CD14-positive monocyte (primary cell): ENCODE measurements at regions not wholly inside any gene's neighbourhood (a gene's known extent, or its start where the extent isn't known, plus 50 kb on each side); places are given as distances from the start of the nearest gene placed in this dataset.
"Not testable (repeated sequence)": the region's sequence is repeated elsewhere in the genome, so short reads cannot be mapped to it uniquely, and the experiment has no call there.

Source experiments
- DNase-seq, 3 donors: peaks; one replicate each; pipeline ENCODE4 v3.0.0-alpha.2; 2011 to 2022
- H2AFZ ChIP-seq: 2 replicates; pipeline ENCODE4 v1.6.0; 2012; ENCODE audit warnings: mild to moderate bottlenecking, low read depth, low read length, inconsistent platforms; ENCODE audit not compliant: insufficient read depth, poor library complexity, severe bottlenecking
- H3K27ac ChIP-seq, 2 donors: 1 replicate in 1 of 2; 2 replicates in 1 of 2; pipeline ENCODE4 v1.5.1; 2012 to 2013; ENCODE audit warnings: low read length in 2 of 2, control low read depth in 1 of 2, inconsistent platforms in 1 of 2, low read depth in 1 of 2, mild to moderate bottlenecking in 1 of 2
- H3K27me3 ChIP-seq, 2 donors: one replicate each; pipeline versions ENCODE4 v1.6.0 to v1.6.1; 2011 to 2013; ENCODE audit warnings: low read length in 2 of 2; ENCODE audit not compliant: control insufficient read depth in 2 of 2, insufficient read depth in 2 of 2
- H3K36me3 ChIP-seq, 2 donors: replicated peaks in 1 of 2; 1 replicate in 1 of 2; 2 replicates in 1 of 2; pipeline versions ENCODE4 v1.5.1 to v1.6.1; 2012 to 2013; ENCODE audit warnings: low read length in 2 of 2, control low read depth in 1 of 2, inconsistent platforms in 1 of 2, mild to moderate bottlenecking in 1 of 2; ENCODE audit not compliant: insufficient read depth in 2 of 2, control insufficient read depth in 1 of 2
- H3K4me1 ChIP-seq, 2 donors: 1 replicate in 1 of 2; 2 replicates in 1 of 2; pipeline versions ENCODE4 v1.5.1 to v1.6.1; 2012 to 2013; ENCODE audit warnings: low read length in 2 of 2, control low read depth in 1 of 2, inconsistent platforms in 1 of 2, mild to moderate bottlenecking in 1 of 2, moderate library complexity in 1 of 2; ENCODE audit not compliant: insufficient read depth in 2 of 2, control insufficient read depth in 1 of 2
- H3K4me2 ChIP-seq: replicated peaks from 2 replicates; pipeline ENCODE3; 2012; ENCODE audit warnings: low read length, moderate library complexity, mild to moderate bottlenecking; ENCODE audit not compliant: poor library complexity, severe bottlenecking; ENCODE audit errors: extremely low read depth
- H3K4me3 ChIP-seq, 3 experiments: fragments of 200-600 bp in 1 of 3; sonication (generic) in 1 of 3; replicated peaks in 1 of 3; 1 replicate in 2 of 3; 2 replicates in 1 of 3; pipeline ENCODE4 v1.5.1; 2011 to 2013; ENCODE audit warnings: low read length in 3 of 3, mild to moderate bottlenecking in 3 of 3, control low read depth in 2 of 3, low read depth in 2 of 3, inconsistent platforms in 1 of 3, moderate library complexity in 1 of 3
- H3K79me2 ChIP-seq: 2 replicates; pipeline ENCODE4 v1.6.0; 2012; ENCODE audit warnings: mild to moderate bottlenecking, control low read depth, inconsistent platforms, low read length, moderate library complexity; ENCODE audit not compliant: insufficient read depth
- H3K9ac ChIP-seq: 2 replicates; pipeline ENCODE4 v1.6.0; 2017; ENCODE audit warnings: low read length, mild to moderate bottlenecking; ENCODE audit not compliant: insufficient read depth, poor library complexity, severe bottlenecking
- H3K9me3 ChIP-seq, 2 donors: replicated peaks in 1 of 2; 1 replicate in 1 of 2; 2 replicates in 1 of 2; pipeline versions ENCODE4 v1.5.1 to v1.6.1; 2012 to 2013; ENCODE audit warnings: low read length in 2 of 2, control low read depth in 1 of 2; ENCODE audit not compliant: control insufficient read depth in 1 of 2, insufficient read depth in 1 of 2
- H4K20me1 ChIP-seq: 2 replicates; pipeline ENCODE4 v1.6.0; 2012; ENCODE audit warnings: mild to moderate bottlenecking, low read length, control low read depth, moderate library complexity; ENCODE audit not compliant: insufficient read depth
- H3K27ac Mint-ChIP-seq, 7 donors: one replicate each; pipeline ENCODE4 v1.8.0; 2020; ENCODE audit warnings: mild to moderate bottlenecking in 7 of 7, mixed read lengths in 7 of 7, moderate library complexity in 6 of 7, inconsistent platforms in 2 of 7
- H3K27me3 Mint-ChIP-seq, 3 donors: one replicate each; pipeline ENCODE4 v1.8.0; 2021 to 2022; ENCODE audit warnings: low read depth in 3 of 3, mild to moderate bottlenecking in 3 of 3, mixed read lengths in 3 of 3, moderate library complexity in 3 of 3, inconsistent platforms in 1 of 3
- H3K36me3 Mint-ChIP-seq, 2 donors: one replicate each; pipeline ENCODE4 v1.8.0; 2020; ENCODE audit warnings: mixed read lengths in 2 of 2, inconsistent platforms in 1 of 2, mild to moderate bottlenecking in 1 of 2
- H3K4me1 Mint-ChIP-seq: one replicate; pipeline ENCODE4 v1.8.0; 2020; ENCODE audit warnings: mild to moderate bottlenecking, mixed read lengths
- H3K4me3 Mint-ChIP-seq, 2 donors: one replicate each; pipeline ENCODE4 v1.8.0; 2020; ENCODE audit warnings: mild to moderate bottlenecking in 2 of 2, mixed read lengths in 2 of 2, moderate library complexity in 1 of 2
- H3K9me3 Mint-ChIP-seq, 7 donors: one replicate each; pipeline ENCODE4 v1.8.0; 2020 to 2022; ENCODE audit warnings: mixed read lengths in 7 of 7, mild to moderate bottlenecking in 6 of 7, moderate library complexity in 6 of 7, inconsistent platforms in 2 of 7
- CTCF ChIP-seq: fragments of 200-600 bp; IDR thresholded peaks from one replicate; pipeline ENCODE4 v1.8.0; 2022; ENCODE audit warnings: antibody characterized with exemption, mild to moderate bottlenecking
- WGBS: methylation state at CpG from one replicate; pipeline ENCODE4 v1.1.5; 2013; ENCODE audit warnings: missing lambda C conversion rate; ENCODE audit not compliant: insufficient coverage; 5-methylcytosine and 5-hydroxymethylcytosine counted together
- intact Hi-C, 2 donors: fragments of 100-400 bp; cut with micrococcal nuclease; formaldehyde crosslinking; loops; one replicate each; pipeline versions ENCODE4 v1.15.0 to v1.15.1; 2023

GRCh38 chr2:95670686-95671085 is 78.9 kb downstream of the TRIM43 start:
- peaks cover 0 to under 1% (median 0%) of the 10 kb centered on the region in 7 donors for H3K9me3 Mint-ChIP-seq
- no peak for TF ChIP-seq CTCF
- Histone ChIP-seq H3K27me3 (no peaks in the 10 kb centered on the region), H3K9me3 (no peaks in the 10 kb centered on the region), H3K4me1 (no peaks in the 10 kb centered on the region), H4K20me1 (no peaks in the 10 kb centered on the region), H2AFZ (no peak overlapping the region), H3K4me2 (no peak overlapping the region), H3K9ac (no peak overlapping the region), H3K27ac (no peak overlapping the region), H3K36me3 (no peaks in the 10 kb centered on the region), H3K4me3 (no peak overlapping the region), H3K79me2 (no peaks in the 10 kb centered on the region)
- 67% methylated on average over 1 of the region's 2 CpGs for WGBS
- no peak overlapping the region for H3K4me3 Mint-ChIP-seq
- peak overlapping the region in 1 of 7 donors; percentile 74 for H3K27ac Mint-ChIP-seq
- DNase-seq = no peak
- no peaks in the 10 kb centered on the region for H3K36me3 Mint-ChIP-seq
- peaks cover 0 to 10% (median 2%) of the 10 kb centered on the region in 3 donors for H3K27me3 Mint-ChIP-seq
- H3K4me1 Mint-ChIP-seq = peaks cover 8% of the 10 kb centered on the region
- intact Hi-C loops = no loop called here

DNA sequence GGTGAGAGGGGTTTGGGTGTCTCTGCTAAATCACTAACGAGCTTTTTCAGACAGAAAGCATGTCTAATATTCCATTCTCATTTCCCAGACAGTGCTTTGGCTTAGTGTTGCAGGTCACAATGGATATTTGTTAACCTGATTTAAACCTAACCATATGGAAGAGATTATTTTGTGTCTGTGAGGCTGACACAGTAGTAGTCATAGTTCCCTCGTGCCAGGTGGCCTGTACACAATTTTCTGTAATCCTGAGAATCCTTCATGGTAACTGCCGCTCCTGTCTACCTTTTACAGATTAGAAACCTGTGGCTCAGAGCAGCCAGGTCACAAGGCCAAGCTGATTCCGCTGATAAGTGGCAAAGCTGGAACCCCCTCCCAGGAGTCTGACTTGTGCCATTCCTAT is 79.4 kb downstream of the TRIM43 start:
- H3K79me2 ChIP-seq, H3K27ac ChIP-seq, H4K20me1 ChIP-seq, H2AFZ ChIP-seq, DNase-seq, H3K36me3 Mint-ChIP-seq, H3K9ac ChIP-seq, H3K36me3 ChIP-seq, H3K9me3 ChIP-seq, H3K4me1 ChIP-seq, H3K4me3 ChIP-seq, H3K27ac Mint-ChIP-seq, H3K9me3 Mint-ChIP-seq, H3K27me3 ChIP-seq, H3K4me2 ChIP-seq, intact Hi-C loops, H3K4me1 Mint-ChIP-seq, H3K4me3 Mint-ChIP-seq: not testable (repeated sequence)
- H3K27me3 Mint-ChIP-seq = peaks cover 0 to 12% (median 2%) of the 10 kb centered on the region in 3 donors
- WGBS = 78% methylated on average over 2 of the region's 4 CpGs

DNA sequence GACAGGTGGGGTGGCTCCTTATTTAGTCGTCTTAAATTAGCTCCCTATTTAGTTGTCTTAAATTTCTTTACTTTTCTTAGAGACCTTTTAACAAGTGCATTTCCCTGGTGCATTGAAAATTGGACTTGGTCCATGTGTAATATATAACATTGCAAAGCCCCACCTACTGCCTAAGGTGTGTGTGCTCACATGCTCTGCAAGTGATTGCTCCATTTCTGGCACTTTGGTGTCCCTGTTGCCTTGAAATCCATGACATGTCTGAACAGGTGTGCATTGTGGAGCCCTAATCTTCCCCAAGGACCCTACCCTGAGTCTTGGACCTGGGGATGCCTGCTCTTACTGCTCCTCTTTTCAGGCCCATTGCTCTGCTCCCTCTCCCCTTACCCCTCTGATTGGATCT is 80.2 kb downstream of the TRIM43 start:
- H3K9me3 Mint-ChIP-seq, H3K27ac ChIP-seq, H3K9me3 ChIP-seq, DNase-seq, intact Hi-C loops, H3K4me2 ChIP-seq, H3K9ac ChIP-seq, H3K4me3 ChIP-seq, H3K27me3 ChIP-seq, H2AFZ ChIP-seq, H4K20me1 ChIP-seq, H3K79me2 ChIP-seq, H3K36me3 Mint-ChIP-seq, H3K4me1 Mint-ChIP-seq, H3K4me3 Mint-ChIP-seq, H3K36me3 ChIP-seq, H3K27ac Mint-ChIP-seq, H3K4me1 ChIP-seq: not testable (repeated sequence)
- no CpG with 5 or more reads among the region's 1 CpG for WGBS
- peaks cover 0 to 12% (median 2%) of the 10 kb centered on the region in 3 donors for H3K27me3 Mint-ChIP-seq

DNA sequence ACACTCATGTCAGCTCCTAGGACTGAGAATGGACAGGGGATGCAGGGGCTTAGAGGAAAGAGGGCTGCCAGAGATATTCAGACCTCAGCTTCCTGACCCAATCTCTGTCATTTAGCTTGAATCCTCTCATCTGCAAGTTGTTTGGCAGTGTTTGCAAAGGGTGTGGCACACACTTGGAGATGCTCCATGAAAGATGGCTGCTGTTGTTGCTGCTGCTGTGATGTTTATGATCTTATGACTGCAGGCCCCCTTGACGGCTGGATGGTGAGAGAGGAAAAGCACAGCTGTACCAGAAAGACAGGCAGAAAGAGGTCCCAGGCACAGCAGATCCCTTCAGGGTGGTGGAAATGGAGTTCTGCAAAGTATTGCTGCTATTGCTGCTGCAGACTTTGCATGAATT is 80.7 kb downstream of the TRIM43 start:
- intact Hi-C loops, H3K27ac ChIP-seq, H3K36me3 ChIP-seq, H4K20me1 ChIP-seq, H3K4me3 ChIP-seq, H3K27me3 ChIP-seq, DNase-seq, H3K36me3 Mint-ChIP-seq, H3K9me3 Mint-ChIP-seq, H3K9me3 ChIP-seq, H3K27me3 Mint-ChIP-seq, H3K79me2 ChIP-seq, H3K4me1 ChIP-seq, H3K27ac Mint-ChIP-seq, H2AFZ ChIP-seq, H3K4me1 Mint-ChIP-seq, H3K9ac ChIP-seq, H3K4me2 ChIP-seq, H3K4me3 Mint-ChIP-seq: not testable (repeated sequence)
- no CpG with 5 or more reads among the region's 1 CpG for WGBS
